MV-4-11 (cell line): ENCODE measurements at regions not wholly inside any gene's neighbourhood (a gene's known extent, or its start where the extent isn't known, plus 50 kb on each side); places are given as distances from the start of the nearest gene placed in this dataset.

Experiments used
- DNase-seq: peaks from one replicate; lab custom pipeline; 2025; lab: John Stamatoyannopoulos, UW

DNA sequence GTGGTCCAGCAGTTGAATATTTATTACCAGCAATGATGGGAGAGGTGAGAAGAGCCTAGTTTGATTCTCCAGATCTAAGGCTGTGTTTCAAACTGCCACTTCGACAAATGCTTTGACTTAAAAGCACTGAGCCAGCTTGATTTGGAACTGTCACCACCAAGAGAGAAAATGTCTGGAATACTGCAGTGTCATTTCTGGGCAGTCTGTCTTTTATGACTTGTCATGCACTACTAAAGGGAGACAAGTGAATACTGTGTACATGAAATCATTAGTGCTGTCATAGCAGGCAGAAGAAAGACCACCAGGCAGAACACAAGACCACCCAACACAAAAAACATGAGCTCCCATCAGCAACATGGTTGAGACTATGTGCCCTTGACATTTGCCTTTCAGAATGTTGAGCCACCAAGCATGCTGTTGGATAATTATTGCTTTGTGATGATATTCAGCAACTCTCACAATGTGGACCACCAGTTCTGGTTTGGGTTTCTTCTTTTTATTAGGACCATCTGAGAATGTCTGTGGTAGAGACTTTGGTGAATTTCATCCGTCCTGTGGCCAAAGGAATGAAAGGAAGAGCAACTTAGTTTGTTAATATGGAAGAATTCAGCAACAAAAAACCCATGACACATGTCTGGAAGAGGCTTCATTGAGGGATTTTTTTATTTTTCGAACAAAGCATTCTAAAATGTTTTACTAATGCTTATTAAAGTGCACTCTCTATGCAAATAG is 125.8 kb downstream of the NTMT2 start:
- DNase-seq: no peak

DNA sequence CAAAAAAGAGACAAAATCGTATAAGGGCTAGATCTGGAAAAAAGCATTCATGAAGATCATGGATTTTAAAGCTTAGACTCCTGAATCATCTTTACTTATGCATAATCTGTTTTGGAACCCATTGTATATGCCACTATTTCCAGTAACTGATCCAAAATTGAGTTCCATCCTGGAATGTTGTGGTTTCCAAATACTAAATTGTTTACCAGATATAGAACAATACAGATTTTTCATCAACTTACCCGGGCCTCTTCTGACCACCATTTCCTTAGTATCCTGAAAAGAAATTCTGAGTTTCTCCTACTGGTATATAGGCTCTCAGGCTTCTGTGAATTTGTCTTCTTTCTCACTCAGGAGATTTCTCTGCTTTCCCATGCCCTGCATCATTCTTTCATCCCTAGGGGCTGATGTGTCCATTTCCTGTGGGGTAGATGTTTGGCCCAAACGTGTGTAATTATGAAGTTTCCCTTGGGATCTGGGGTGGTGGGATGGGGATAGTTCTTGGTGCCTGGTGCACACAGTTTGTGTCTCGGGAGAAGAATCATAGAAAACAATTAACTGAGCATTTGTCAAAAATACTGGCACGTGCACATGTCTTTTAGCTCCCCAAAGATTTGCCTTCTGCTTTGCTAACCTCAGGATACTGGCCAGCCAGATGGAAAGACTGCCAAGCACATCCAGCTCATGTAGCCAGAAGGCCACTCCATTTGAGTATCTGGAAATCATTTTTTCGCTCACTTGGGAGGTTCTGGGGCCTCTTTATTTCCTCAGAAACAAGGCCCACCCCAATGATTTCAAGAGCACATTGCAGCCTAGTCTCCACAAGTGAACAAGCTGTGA is 127.8 kb downstream of the NTMT2 start:
- DNase-seq: no peak

DNA sequence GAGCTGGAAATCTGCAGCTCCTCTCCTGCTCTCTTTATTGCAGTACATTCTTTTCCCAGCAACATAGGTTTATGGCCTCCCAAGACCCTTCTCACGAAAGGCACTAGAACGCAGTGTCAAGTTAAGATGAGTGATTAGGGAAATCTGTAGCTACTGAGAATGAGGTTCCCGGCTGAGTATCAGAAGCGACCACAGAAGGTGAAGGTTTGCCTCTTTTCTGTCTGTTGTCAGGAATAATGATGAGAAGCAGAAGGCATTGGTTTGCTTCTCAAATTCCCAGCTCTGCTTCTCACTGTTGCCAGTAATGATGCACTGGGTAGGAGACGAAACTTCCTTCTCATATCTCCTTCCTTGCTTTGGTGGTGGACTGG is 128.4 kb downstream of the NTMT2 start:
- DNase-seq: no peak

DNA sequence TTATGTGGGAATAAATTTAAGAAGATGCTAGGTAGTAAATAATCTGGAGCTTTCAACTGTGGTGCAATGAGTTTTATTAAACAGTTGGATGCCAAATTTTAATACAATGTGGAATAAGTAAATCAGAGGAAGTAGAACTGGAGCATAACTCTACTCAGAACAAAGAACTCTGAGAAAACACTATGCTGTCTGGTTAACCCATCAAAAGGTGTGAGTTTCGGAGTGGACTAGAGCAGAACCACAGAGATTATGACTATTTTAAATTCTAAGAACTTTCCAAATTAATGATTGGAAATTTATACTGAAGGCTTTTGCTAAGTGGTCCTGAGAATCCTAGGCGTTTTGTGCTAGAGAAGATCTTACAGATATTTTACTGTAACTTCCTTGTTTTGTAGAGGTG is 132.2 kb downstream of the NTMT2 start:
- no peak for DNase-seq

DNA sequence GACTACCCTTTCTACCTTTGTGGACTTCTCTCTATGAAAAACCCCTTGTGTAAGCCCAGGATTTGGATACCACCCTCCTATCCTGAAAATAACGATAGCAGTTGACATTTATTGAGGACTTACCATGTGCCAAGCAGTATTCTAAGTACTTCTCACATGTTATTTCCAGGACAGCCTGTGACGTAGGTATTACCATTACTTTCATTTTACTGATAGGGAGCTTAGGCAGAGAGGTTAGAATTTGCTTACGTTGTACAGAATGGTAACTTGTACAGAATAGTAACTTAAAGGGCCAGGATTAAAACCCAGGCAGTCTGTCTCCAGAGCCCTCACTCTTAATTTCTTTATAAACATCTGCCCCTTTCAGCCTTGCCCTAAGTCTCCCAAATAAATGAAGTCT is 138.3 kb downstream of the NTMT2 start:
- DNase-seq: no peak

DNA sequence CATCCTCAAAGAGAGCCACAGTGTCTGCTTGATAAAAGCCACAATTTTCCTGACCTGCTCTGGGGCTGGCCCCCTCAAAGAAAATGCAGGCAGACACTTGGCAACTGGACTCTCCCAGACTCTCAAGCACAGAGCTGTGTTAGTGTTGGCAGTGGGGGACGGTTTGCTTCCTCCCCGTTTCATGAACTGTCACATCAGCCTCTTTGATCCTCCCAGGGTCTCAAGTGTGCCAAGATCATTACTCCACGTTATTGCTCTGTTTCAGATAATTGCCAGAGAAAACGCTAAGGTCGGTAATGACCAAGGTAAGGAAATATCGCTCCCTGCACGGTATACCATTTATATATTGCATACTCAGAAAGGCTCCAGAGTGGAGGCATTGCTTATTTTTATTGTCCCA is 138.8 kb downstream of the NTMT2 start:
- no peak for DNase-seq

DNA sequence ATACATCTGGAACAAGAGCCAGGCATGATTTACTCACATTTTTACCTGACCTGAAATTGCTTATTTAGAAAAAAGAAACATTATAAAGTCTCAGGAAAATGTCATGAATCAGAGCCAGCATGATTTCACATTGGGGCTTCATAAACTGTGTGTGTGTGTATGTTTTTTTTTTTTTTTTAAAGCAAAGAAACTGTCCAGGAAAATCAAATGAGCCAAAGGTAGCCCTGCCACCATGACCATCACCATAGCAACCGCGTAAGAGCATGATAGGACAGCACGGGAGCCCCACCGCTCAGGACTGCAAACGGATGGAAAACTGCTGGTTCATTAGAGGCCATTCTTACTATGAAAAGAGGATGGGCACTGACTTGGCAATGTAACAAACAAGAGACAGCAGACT is 139.2 kb downstream of the NTMT2 start:
- no peak for DNase-seq

DNA sequence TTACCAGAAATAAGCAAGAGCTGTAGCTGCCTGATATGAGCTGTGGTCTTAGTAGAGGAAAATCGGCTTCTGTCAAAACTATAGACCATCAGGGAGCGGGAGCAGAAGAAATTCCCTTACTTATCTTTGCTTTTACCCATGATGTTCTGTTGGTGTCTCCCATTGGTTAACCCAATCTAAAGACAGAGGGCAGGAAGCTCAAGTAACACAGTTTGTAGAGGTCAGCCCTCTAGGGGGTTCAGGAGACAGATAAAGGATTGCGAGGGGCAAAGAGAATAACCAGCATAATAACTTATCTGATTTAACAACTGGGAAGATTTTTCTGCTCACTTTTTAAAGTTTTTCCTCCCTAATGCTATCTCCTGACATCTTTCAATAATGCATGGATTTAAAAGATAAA is 142.4 kb downstream of the NTMT2 start:
- no peak for DNase-seq

DNA sequence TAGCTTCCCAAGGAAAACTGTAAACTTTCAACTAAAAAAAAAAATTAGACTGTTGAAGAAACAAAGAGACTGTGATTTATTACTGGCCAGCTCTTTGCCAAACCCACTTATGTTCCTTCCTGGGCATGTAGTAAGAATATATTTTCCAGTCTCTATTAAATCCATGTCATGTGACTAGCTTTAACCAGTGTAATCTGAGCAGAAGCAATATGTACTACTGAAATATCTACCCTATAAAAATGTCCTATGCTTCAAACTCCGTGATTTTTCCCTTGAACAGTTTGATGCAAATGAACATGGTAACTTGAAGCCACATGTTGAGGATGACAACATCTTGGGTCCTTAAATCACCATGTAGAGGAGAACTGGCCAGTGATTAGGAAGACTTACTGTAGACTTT is 144.5 kb downstream of the NTMT2 start:
- DNase-seq: no peak

DNA sequence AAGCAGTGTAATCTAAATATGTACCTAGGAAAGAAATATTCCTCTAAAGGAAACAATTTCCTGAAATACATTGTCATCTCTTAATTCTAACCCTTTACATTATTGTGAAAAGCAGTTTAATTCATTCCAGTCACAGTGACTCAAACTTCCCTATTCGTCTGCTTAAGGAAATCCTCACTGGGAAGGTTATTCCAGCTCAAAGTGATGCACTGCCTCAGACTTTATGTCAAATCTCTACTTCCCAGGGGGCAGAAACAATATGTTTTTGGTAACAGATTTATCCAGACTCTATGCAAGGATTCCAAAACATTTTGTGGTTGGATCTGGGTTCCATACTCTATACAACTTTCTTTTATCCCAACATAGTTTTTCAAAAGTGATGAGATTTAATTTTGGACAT is 145.2 kb downstream of the NTMT2 start:
- no peak for DNase-seq

DNA sequence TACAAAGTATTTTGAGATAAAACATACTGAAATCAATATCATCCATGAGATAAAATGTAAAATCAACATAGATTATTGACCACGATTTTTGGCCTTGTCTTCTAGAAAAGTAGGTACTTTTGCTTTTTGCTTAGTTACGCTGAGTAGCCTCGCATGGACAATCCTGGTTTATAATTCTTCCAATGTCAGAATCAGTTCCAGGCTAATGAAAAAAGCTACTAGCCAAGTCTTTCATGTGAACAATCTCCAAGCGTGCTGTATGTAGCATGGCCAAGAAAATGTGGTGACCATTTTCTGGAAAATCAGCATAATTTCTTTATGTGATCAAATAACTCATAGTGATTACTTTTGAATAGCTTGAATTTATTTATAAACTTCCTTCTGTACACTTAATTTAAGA is 145.8 kb downstream of the NTMT2 start:
- no peak for DNase-seq

DNA sequence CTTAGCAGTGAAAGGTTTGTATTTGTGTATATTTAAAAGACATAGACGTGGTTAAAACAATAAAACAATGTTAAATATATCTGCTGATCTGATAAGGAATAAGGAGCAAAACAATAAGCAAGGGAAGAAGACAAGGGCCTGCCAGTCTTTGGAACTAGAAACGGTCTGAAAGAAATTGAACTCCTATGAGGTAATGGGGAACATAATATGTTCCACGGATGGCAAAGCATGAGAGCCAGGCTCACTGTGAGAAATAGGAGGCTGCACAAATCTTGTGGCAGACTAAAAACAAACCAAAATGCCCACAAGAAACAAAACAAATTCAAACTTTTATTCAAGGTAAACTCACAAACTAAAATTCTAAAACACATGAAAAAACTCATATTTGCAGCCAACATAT is 150.5 kb downstream of the NTMT2 start:
- no peak for DNase-seq

DNA sequence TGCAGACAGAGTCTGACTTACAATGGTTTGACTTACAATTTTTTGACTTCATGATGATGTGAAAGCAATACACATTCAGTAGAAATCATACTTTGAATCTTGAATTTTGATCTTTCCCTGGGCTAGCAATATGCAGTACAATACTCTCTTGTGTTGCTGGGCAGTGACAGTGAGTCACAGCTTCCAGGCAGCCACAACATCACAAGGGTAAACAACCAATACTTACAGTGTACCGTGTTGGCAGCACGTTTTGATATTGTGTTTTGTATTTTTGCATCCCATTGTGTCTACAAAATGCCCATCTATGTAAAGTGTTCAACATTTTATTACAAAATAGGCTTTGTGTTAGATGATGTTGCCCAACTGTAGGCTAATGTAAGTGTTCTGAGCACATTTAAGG is 150.9 kb downstream of the NTMT2 start:
- DNase-seq: no peak

DNA sequence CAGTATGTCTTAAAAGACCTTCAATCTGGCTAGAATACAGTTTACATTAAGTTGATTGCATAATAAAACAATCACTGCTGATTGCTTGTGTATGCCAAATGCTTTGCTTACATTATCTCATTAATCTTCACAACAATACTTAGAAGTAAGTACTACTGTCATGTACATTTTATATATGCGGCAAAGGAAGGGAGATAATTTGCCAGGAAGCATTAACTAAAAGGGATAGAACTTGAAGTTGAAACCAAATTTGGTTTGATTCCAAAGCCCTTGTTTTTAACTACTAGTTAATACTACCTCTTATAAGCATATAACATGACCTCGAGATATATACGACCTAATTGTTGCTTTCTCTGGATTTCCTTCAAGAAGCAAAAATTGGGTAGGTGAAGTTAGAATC is 155.8 kb downstream of the NTMT2 start:
- no peak for DNase-seq

DNA sequence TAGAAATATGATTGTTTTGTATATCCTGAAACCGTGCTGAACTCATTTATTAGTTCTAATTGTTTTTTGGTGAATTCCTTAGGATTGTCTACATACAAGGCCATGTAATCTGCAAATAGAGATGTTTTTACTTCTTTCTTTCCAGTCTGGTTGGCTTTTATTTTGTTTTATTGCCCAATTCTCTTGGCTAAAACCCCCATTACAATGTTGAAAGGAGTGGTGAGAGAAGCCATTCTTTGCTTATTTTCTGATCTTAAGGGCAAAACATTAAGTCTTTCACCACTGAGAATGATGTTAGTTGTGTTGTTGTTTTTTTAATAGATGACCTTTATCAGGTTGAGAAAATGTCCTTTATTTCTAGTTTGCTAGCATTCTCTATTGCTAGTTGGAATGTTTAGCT is 157.3 kb downstream of the NTMT2 start:
- no peak for DNase-seq

DNA sequence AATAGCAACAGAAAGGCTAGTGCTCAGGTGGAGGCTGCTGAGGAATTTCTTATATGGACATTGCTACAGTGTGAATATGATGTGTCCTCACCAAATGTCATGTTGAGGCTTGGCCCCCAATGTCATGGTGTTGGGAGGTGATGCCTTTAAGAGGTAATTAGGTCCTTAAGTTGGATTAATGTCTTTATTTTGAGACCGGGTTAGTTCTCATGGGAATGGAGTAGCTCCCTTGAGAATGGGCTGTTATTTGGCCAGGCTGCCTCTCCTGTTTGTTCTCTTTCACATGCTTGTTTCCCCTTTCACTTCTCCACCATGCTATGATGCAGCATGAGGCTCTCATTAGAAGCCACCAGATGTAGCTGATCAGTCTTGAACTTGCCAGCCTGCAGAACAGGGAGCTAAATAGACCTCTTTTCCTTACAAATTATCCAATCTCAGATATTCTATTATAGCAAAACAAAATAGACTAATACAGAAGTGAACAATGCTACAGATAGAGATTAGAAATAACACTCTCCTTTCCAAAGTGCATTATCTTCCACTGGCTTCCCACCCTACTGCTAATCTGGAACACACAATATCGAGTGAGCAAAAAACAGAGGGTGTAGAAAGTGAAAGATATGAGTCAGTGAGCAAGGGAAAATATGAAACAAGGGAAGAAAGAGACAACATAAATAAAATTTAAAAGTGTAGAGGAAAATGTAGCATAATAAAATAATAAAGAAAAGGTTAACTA is 160.2 kb downstream of the NTMT2 start:
- DNase-seq: peak; percentile 26

DNA sequence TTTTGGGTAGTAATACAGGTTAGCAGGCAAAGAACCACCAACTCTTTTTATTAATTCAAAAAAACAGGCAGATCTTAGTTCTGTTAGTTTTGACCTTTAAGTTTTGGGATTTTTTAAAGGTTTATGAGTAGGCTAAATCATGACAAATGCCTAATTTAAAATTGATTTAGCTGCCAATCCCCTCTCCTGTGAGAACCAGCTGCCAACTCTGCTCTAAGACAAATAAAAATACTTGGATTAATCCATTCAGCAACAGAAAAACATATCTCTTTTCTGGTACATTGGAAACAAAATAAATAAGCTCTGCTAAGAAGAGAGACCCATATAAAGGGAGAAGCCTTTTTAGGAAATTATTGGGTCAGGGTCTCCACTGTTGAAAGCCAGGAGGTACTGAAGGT is 160.8 kb downstream of the NTMT2 start:
- no peak for DNase-seq

DNA sequence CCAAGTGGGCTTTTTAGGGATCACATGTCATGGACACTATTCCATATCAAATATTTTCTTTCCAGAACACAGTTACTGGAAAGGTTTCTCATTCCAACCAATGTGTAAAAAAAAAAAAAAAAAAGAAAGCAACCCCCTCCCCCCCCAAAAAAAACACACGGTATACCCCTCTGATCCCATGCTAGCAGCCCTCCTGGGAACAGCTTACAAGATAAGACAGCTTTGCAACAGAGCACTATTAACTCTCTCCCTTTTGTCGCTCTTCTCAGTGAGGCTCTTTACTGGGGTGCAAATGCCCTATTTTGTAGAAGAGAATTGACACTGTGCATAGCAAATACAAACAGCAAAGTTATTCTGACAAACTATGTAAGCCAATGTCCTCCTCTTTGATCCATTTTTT is 161.2 kb downstream of the NTMT2 start:
- no peak for DNase-seq

DNA sequence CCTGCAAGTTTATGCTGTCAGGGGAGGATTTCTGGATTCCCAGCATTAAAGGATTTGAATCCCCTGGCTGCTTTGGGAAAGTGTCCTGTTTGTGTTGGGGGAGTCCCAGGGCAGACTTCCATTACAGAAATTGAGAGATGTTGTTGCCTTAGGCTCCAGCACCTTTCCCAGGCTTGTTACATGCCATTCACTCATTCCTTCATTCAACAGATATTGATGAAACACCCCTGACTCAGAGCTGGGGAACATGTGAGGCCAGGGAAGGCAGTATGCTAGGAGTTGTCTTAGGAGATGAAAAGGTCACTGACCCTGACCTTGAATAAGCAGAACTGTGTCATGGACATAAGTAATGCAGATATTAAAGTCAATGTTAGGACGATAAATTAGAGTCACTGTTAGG is 161.7 kb downstream of the NTMT2 start:
- no peak for DNase-seq

DNA sequence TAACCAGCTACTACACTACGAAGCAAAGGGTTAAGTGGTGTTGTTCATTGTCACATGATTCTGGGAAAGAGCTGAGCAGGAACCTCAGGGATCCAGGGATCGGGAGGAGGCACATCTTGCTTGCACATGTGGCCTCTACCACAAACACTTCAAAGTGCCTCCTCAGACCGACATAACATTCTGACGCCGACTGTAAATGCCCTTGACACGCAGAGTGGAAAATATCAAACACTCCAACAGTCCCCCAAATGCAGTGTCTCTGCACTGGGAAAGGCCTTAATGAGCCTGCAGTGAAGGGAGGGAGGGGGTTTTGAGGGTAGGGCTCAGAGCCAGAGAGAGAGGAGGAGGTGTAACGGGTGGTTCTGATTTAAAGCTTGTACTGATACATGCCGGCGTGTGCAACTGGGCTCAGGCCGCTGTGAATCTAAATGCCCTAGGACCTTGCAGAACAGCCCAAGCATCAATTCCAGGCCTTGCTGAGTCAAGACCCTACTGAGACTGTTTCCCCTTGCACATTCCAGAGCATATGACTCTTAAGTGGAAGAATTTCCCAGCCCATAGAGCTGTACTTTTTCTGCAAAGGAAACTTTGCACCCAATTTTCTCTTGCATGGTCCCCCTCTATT is 163.7 kb downstream of the NTMT2 start:
- DNase-seq: no peak

DNA sequence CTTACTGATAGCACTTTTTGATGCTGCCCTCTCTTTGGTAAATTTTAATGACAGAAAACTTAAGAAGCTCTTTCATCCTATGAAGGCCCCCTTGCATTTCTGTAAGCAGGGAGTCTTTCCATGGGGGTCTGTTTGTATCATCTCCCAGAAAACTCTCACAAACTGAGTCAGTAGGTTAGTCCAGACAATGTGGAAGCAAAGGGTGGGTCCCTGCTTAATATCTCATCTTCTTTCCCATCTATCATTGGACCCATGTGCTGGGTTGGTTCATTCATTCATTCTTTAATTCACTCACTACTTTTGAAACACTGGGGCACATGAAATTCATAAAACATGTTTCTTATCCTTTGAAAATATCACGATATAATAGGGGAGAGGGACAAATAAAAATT is 164.3 kb downstream of the NTMT2 start:
- DNase-seq: no peak

DNA sequence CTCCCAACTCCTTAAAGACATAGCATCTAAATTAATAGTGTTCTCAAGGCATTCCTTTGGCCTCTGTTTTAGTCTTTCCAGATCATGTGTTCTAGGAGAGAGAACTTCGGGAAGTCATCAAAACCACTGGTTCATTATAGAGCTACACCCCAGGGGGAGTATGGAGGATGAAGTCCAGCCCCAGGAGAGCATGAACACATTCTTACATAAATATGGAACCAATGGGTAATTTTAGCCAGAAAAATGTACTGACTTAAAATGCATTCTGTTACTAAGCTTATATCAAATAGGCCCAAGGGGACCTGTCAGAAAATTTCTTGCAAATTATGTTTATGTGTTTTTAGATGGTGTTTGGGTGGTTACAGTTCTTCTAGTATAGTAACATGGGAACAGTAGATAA is 165.2 kb downstream of the NTMT2 start:
- no peak for DNase-seq

DNA sequence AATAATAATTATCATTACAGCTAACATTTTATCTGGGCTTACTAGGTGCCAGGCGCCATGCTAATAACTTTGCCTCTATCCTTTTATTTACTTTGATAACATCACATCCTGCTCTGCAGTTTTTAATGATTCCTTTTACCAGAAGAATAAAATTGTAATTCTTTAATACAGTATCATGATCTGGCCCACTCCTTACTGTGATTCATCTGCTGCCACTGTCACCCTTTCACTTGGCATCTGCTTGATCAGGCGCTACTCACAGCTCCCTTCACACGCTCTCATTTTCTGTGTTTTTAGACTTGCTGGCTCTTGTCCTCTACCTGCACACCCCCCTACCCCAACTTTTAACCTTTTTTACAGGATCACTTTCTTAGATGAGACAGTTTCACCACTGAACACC is 167.5 kb downstream of the NTMT2 start:
- no peak for DNase-seq
